Left lung (tissue), 4 donors: ENCODE measurements at regions not wholly inside any gene's neighbourhood (a gene's known extent, or its start where the extent isn't known, plus 50 kb on each side); places are given as distances from the start of the nearest gene placed in this dataset.

Experiments
- ATAC-seq: fragments of 200-7000 bp; cut with Tn5 transposase; one replicate; pipeline ENCODE4 v1.9.1; 2020; ENCODE audit warnings: moderate library complexity
- DNase-seq, 4 donors: peaks; one replicate each; pipeline ENCODE4 v3.0.0-alpha.2; 2013 to 2020
- H3K27ac ChIP-seq, 2 donors: fragments of 200-600 bp; sonication (generic) in 1 of 2; one replicate each; pipeline versions ENCODE4 v1.5.0 to v1.8.0; 2020 to 2021
- H3K27me3 ChIP-seq, 2 donors: fragments of 200-600 bp; sonication (generic) in 1 of 2; one replicate each; pipeline versions ENCODE4 v1.5.0 to v1.8.0; 2020 to 2021
- H3K36me3 ChIP-seq, 2 donors: fragments of 200-600 bp; sonication (generic) in 1 of 2; one replicate each; pipeline versions ENCODE4 v1.5.0 to v1.8.0; 2020 to 2021
- H3K4me1 ChIP-seq, 2 donors: fragments of 200-600 bp; one replicate each; pipeline ENCODE4 v1.8.0; 2021
- H3K4me3 ChIP-seq, 2 donors: fragments of 200-600 bp; sonication (generic) in 1 of 2; one replicate each; pipeline versions ENCODE4 v1.5.0 to v1.8.0; 2020 to 2021; ENCODE audit warnings: mild to moderate bottlenecking in 1 of 2
- H3K9me3 ChIP-seq, 2 donors: fragments of 200-600 bp; sonication (generic) in 1 of 2; one replicate each; pipeline versions ENCODE4 v1.5.0 to v1.8.0; 2020 to 2021
- intact Hi-C, 2 donors: fragments of 100-400 bp; cut with DNase I; formaldehyde crosslinking; loops; one replicate each; pipeline versions ENCODE4 v1.11.2 to v1.14.2; 2022
- TF ChIP-seq, protein P1 (sequence below), 2 donors: fragments of 200-600 bp; sonication (generic) in 1 of 2; IDR thresholded peaks; one replicate each; pipeline versions ENCODE4 v1.5.0 to v1.8.0; 2021; ENCODE audit warnings: antibody characterized with exemption in 2 of 2
- donor health status: DM: no; HTN: yes; CAD: no.
- donor health status: DM: no; HTN: no; CAD: no.

DNA sequence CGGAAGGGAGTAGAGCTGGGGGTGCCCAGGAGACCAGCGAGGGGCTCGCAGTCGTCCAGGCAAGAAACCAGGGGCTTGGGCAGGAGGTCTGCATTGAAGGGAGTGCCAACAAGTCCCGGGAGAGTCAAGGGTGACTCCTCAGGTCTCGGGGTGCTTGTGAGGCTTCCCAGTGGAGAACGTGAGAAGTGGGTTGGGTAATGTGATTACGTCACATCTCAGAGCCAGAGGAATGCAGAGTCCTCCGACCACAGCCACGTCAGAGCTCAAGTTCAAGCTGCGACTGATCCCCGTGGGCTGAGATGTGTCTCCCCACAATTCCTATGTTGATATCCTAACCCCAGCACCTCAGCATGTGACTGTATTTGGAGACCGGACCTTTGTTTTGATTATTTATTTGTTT is 89.7 kb upstream of the SHANK2 start:
- Histone ChIP-seq H3K27ac (no peak overlapping the region), H3K4me1 (no peaks in the 10 kb centered on the region), H3K9me3 (no peaks in the 10 kb centered on the region), H3K4me3 (no peak overlapping the region), H3K27me3 (peaks cover 0 to 5% of the 10 kb centered on the region in 2 donors), H3K36me3 (no peaks in the 10 kb centered on the region)
- DNase-seq (peak in 1 of 4 donors; percentile 22), ATAC-seq (peak; percentile 15)
- TF ChIP-seq, protein P1, sequence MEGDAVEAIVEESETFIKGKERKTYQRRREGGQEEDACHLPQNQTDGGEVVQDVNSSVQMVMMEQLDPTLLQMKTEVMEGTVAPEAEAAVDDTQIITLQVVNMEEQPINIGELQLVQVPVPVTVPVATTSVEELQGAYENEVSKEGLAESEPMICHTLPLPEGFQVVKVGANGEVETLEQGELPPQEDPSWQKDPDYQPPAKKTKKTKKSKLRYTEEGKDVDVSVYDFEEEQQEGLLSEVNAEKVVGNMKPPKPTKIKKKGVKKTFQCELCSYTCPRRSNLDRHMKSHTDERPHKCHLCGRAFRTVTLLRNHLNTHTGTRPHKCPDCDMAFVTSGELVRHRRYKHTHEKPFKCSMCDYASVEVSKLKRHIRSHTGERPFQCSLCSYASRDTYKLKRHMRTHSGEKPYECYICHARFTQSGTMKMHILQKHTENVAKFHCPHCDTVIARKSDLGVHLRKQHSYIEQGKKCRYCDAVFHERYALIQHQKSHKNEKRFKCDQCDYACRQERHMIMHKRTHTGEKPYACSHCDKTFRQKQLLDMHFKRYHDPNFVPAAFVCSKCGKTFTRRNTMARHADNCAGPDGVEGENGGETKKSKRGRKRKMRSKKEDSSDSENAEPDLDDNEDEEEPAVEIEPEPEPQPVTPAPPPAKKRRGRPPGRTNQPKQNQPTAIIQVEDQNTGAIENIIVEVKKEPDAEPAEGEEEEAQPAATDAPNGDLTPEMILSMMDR (IDR thresholded peaks at IDR 0.05): no peak
- intact Hi-C loops: no loop called here

DNA sequence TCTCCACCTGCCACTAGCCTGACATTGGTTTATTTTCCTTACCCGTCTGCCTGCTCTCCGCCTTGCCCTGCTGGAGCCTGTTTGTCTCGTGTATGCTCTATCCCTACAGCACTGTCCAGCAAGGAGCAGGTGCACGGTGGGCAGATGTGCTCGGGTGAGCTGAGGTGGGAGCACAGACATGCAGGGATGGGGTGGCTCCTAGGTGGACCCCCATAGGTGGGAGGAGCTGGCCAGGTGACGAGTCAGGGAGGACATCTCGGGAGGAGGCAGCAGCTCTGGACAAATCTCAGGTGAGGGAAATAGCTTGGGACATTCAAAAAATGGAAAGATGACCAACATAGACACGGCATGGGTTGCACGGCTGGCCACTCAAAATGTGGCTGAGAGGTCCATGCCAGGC is 89.2 kb upstream of the SHANK2 start:
- Histone ChIP-seq H3K9me3 (no peaks in the 10 kb centered on the region), H3K27me3 (peaks cover 0 to 5% of the 10 kb centered on the region in 2 donors), H3K36me3 (no peaks in the 10 kb centered on the region), H3K27ac (no peak overlapping the region), H3K4me1 (no peaks in the 10 kb centered on the region), H3K4me3 (no peak overlapping the region)
- TF ChIP-seq, protein P1 (IDR thresholded peaks at IDR 0.05): no peak
- intact Hi-C loops: no loop called here
- ATAC-seq: no peak
- DNase-seq: no peak

DNA sequence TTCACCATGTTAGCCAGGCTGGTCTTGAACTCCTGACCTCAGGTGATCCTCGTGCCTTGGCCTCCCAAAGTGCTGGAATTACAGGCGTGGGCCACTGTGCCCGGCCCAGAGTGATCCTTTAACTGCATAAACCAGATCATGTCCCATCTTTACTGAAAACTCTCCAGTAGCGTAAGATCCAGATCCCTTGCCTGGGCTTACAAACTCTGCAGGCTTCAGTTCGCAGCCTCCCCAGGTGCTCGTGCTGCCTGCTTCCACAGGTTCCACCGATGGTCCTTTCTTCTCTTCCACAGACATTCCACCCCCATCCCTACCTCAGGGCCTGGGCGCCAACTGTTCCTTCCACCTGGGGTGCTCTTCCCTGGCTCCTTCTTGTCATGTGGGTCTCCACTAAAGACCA is 88.8 kb upstream of the SHANK2 start:
- ATAC-seq (no peak), DNase-seq (no peak)
- Histone ChIP-seq H3K27me3 (peaks cover 0 to 5% of the 10 kb centered on the region in 2 donors), H3K9me3 (no peaks in the 10 kb centered on the region), H3K4me3 (no peak overlapping the region), H3K36me3 (no peaks in the 10 kb centered on the region), H3K27ac (no peak overlapping the region), H3K4me1 (no peaks in the 10 kb centered on the region)
- TF ChIP-seq, protein P1 (IDR thresholded peaks at IDR 0.05): no peak
- intact Hi-C loops: no loop called here

DNA sequence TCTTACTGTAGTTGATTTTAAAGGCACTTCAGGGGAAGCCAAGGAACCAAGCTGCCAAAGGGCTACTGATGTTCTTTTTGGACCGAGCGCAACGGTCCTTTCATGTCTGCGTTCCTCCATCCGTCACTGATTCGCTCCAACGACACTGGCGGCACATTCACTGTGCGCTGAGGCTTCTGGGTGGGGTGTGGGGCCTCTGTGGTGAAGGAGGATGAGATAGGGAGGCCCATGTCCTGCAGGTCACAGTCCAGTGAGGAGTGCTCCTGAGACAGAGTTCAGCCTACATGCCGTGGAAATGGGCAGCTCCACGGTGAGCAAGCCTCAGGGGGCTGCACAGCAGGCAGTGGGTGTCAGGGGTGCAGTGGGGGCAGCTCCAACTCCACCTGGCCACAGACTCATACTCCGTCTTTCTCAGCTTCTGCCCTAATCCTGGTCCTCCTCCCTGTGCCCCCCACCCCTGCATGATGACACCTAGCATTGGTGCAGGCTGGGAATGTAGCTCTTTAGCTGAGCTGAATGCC is 87.8 kb upstream of the SHANK2 start:
- no peak for ATAC-seq

DNA sequence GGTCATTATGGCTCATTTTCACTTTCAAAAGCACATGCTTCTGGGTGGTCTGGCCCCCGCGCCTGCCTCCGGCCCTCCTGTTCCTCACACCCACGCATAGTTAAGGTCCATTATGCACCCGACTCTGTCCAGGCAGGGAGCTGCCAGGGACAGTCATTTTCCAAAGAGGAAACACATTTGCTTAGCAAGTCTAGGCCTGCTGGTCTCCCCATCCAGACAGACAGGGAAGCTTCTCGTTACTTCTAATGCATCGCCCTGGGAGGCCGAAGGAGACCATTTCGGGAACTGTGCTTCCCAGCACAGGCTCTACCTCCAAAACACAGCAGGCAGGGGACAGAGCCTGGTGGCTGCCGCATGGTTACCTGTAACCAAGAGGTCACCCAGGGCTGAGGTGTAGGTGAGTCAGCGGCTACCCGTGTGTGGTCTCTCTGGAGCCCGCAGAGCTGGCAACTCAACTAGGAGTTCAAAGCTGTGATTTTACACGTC is 87.1 kb upstream of the SHANK2 start:
- Histone ChIP-seq H3K27me3 (peaks cover 0 to 5% of the 10 kb centered on the region in 2 donors), H3K4me3 (no peak overlapping the region), H3K27ac (peak overlapping the region in 1 of 2 donors; percentile 15), H3K36me3 (no peaks in the 10 kb centered on the region), H3K9me3 (no peaks in the 10 kb centered on the region), H3K4me1 (no peaks in the 10 kb centered on the region)
- ATAC-seq (no peak), DNase-seq (peak in 1 of 4 donors; percentile 18)
- TF ChIP-seq, protein P1 (IDR thresholded peaks at IDR 0.05): no peak
- intact Hi-C loops: no loop called here

More for the DNA sequence above, 87.8 kb upstream of the SHANK2 start:
- intact Hi-C loops: no loop called here
- Histone ChIP-seq H3K4me1 (no peaks in the 10 kb centered on the region), H3K27ac (no peak overlapping the region), H3K9me3 (no peaks in the 10 kb centered on the region), H3K36me3 (no peaks in the 10 kb centered on the region), H3K4me3 (no peak overlapping the region), H3K27me3 (peaks cover 0 to 5% of the 10 kb centered on the region in 2 donors)
- TF ChIP-seq, protein P1 (IDR thresholded peaks at IDR 0.05): no peak
- DNase-seq: no peak
